GM18505 (cell line): ENCODE measurements at regions not wholly inside any gene's neighbourhood (a gene's known extent, or its start where the extent isn't known, plus 50 kb on each side); places are given as distances from the start of the nearest gene placed in this dataset.

Experiments
- ATAC-seq: cut with Tn5 transposase; IDR thresholded peaks from one replicate; pipeline ENCODE4 v1.9.1; 2021; ENCODE audit not compliant: unreplicated experiment
- POLR2A ChIP-seq: IDR thresholded peaks from 4 replicates; pipeline ENCODE4 v1.6.1; 2011; ENCODE audit warnings: borderline replicate concordance; ENCODE audit not compliant: insufficient read depth, insufficient read length; ENCODE audit errors: extremely low read depth

DNA sequence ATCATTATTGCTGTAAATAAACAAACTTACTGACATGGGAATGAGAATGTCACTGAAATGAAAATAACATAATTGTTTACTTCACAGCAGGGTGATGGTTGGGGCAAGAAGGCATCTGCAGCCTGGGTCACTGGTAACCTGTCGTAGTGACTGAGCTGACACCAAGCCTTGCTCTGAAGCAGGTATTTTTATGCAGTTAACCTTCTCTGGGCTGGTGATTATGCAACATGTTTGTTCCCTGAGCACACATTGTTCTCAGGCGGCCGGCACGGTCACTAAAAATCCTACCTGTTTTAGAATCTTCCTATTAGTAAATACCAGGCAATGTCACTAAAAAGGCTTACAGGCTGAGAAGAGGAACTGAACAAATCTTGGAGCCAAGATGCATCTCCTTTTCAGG lies 157.7 kb upstream of the NR3C1 start:
- TF ChIP-seq POLR2A, result no peak
- ATAC-seq, result no peak

GRCh38 chr5:143560378-143560777 lies 156.9 kb upstream of the NR3C1 start:
- no peak for ATAC-seq

GRCh38 chr5:143559586-143560109 lies 156.2 kb upstream of the NR3C1 start:
- TF ChIP-seq POLR2A, result no peak
- no peak for ATAC-seq

More at GRCh38 chr5:143560378-143560777, 156.9 kb upstream of the NR3C1 start:
- TF ChIP-seq POLR2A, result no peak

DNA sequence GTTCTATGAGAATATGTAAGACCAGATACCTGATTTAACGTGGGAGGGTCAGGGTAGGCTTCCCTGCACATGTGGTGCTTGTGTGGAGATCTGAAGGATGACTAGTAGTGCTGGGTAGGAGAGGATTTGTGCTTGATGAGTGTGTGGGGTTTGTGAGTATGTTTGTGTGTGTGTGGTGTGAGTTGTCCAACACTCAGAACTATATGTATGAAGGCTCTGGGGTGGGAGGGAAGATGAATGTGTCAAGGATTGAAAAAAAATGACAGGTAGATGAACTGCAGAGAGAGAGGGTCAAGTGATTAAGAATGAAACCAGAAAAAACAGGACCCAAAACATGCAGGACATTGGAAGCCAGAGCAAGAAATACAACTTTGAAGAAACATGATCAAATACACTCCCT lies 154.6 kb upstream of the NR3C1 start:
- no peak for TF ChIP-seq POLR2A
- no peak for ATAC-seq

GRCh38 chr5:143557061-143557818 lies 153.8 kb upstream of the NR3C1 start:
- no peak for ATAC-seq
- no peak for TF ChIP-seq POLR2A

GRCh38 chr5:143554918-143555477 lies 151.5 kb upstream of the NR3C1 start:
- TF ChIP-seq POLR2A, result no peak
- no peak for ATAC-seq

GRCh38 chr5:143554187-143554717 lies 150.8 kb upstream of the NR3C1 start:
- ATAC-seq, result no peak
- no peak for TF ChIP-seq POLR2A

DNA sequence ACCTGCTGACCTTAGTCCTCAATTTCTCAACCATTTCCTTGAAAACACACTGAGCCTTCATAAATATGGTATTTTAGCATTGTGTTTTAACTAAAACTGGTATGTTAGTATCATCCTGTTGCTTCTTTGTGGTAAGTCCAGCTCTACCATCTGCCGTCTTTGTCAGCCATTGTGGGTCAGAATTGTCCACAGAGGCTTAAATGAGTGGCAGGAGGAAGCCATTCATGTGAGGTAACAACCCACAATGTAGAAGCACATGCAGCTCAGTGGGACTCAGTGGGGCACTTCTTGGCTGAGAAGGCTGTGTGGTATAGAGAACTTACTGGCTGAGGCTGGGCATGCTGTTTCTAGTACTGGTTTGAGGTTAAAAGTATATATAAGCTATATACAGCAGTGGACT lies 149.2 kb upstream of the NR3C1 start:
- ATAC-seq, result no peak
- no peak for TF ChIP-seq POLR2A

DNA sequence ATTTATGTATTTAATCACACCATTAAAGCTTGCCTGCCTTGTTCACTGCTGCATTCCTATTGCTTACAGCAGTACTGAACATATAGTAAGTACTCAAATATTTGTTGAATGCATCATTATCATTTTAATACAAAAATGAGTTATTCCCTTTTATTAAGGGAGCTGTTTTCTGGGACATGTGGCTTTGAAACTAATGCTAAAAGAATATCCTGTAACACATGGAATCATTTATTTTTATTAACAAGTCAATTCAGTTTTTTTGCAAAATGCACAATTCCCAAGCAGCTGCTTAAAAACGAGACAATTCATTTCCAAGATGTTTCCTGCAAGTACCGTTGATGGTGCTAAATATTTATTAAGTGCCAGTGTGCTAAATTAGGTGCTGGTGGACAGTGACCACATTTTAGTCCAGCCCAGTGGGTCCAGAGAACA lies 148.3 kb upstream of the NR3C1 start:
- no peak for TF ChIP-seq POLR2A
- ATAC-seq, result no peak

DNA sequence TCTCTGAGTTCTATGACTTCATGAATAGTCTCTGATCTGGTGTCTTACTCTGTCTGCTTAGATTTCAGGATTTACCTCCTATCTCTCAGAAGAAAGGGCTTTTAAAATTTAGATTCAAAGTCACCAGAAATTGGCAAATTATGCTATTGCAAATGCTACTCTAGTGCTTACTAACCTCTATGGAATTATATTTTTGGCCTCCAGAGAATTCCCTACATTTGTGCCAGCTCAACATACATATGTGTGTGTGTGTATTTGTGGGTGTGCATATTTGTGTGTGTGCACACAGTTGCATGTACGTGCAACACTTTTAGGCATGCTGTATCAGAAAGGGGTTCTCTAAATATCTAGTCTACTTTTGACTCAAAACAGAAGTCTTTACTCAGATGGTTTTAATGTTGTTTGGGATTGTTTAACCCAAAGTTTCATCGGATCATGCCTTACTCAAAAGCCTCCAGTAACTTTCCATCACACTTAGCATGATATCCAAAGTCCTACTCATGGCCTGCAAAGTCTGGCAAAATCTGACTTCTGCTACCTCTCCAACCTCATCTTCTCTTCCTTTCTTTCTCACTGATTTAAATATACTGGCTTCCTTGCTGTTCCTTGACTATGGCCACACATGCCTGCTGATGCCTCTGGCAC lies 147.6 kb upstream of the NR3C1 start:
- TF ChIP-seq POLR2A, result no peak
- no peak for ATAC-seq

- ATAC-seq, result no peak
- TF ChIP-seq POLR2A, result no peak
Observed at GRCh38 chr5:143547342-143547741, 143.9 kb upstream of the NR3C1 start.

- no peak for ATAC-seq
Observed at GRCh38 chr5:143546394-143546793, 142.9 kb upstream of the NR3C1 start.

DNA sequence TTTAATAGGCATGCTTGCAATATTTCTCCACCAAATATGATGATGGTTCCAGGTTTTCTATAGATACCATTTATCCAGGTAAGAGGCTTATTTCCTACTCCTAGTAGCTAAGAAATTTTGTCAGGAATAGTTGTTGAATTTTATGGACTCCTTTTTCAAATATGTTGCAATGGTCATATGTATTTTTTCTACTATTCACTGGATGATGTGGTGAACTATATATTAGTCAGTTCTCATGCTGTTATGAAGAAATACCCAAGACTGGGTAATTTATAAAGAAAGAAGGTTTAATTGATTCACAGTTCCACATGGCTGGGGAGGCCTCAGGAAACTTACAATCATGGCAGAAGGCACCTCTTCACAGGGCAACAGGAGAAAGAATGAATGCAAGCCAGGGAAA lies 141.1 kb upstream of the NR3C1 start:
- no peak for ATAC-seq
- no peak for TF ChIP-seq POLR2A

More at GRCh38 chr5:143546394-143546793, 142.9 kb upstream of the NR3C1 start:
- no peak for TF ChIP-seq POLR2A

DNA sequence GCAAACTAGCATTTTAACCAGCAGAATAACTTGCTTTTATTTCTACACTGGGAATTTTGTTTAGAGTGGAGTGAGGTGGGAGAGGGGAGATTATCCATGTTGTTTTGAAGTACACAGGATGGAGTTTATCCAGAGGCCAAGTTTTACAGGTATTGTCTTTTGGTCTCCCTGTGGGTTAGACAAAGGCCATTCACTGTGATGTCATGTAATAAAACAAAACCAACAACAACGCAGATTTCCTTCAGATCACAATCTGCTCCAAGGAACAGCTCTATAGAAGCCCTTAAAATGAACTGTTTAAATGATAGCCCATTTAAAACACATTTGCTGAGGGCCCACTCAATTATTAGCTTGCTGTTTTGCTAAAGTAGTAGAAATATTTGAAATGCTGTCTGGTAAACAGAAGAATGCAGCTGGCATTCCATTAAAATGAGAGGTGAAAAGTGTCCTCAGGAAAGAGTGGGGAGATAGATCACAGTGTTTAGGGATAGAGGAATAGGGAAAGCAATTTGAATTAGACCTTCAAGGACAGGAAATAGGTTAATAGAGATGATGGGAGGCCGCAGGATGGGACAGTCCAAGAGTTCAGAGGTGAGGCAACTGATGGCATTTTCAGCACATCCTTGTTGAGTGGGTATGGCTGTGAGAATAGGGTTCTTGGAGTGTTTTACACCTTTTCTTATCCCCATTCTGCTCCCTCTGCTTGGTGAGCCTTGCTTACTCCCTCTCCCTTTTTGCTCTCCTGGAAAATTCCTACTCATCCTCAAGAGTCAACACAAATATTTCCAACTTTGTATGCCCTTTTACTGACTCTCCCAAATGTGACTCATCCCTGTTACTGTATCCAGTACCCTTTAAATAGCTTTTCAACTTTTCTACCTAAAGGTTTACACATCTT lies 140.1 kb upstream of the NR3C1 start:
- ATAC-seq, result no peak
- TF ChIP-seq POLR2A, result no peak

- TF ChIP-seq POLR2A, result no peak
- no peak for ATAC-seq
Observed at GRCh38 chr5:143542798-143543144, 139.3 kb upstream of the NR3C1 start.
